Loucy (cell line): ENCODE measurements at regions not wholly inside any gene's neighbourhood (a gene's known extent, or its start where the extent isn't known, plus 50 kb on each side); places are given as distances from the start of the nearest gene placed in this dataset.

Experiments used
- CTCF ChIP-seq: fragments of 200-600 bp; sonication (generic); conservative IDR thresholded peaks from 2 replicates; pipeline ENCODE4 v1.5.1; 2014; ENCODE audit warnings: mild to moderate bottlenecking, antibody characterized with exemption, low read length
- EZH2phosphoT487 ChIP-seq: fragments of 200-600 bp; IDR thresholded peaks from 2 replicates; pipeline ENCODE4 v1.6.1; 2018; ENCODE audit warnings: antibody characterized with exemption, mild to moderate bottlenecking, moderate library complexity, borderline replicate concordance

- TF ChIP-seq CTCF, result no peak
- TF ChIP-seq EZH2phosphoT487, result no peak
Measured at GRCh38 chr1:38326856-38327255, 280.3 kb upstream of the POU3F1 start.
